ENCODE measurements at regions not wholly inside any gene's neighbourhood (a gene's known extent, or its start where the extent isn't known, plus 50 kb on each side); places are given as distances from the start of the nearest gene placed in this dataset.

- TF ChIP-seq CTCF (IDR thresholded peaks at IDR 0.05) (no peak), POLR2A (IDR thresholded peaks at IDR 0.05) (no peak), EP300 (IDR thresholded peaks at IDR 0.05) (no peak)
These were observed 190.5 kb downstream of the URI1 start for GRCh38 chr19:30132343-30133075.
